ENCODE measurements at regions not wholly inside any gene's neighbourhood (a gene's known extent, or its start where the extent isn't known, plus 50 kb on each side); places are given as distances from the start of the nearest gene placed in this dataset.

DNA sequence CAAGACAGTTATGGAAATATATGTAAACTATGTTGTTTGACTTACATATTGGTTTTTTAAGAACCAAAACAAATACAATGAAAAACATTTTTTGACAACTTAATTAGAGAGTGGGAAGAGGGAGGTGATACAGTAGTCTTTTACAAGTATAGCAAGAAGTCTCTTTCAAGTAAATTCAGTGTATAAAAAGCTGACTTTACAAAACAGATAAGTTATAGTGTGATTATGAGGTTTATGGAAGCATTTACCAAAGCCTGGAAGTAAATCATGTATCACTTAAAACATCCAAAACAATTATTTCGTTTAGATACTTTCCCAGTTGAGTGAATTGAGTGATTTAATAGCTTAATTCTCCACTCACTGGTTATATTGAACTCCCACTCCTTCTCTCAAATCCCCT is 66.7 kb upstream of the SLC4A10 start:
- Histone ChIP-seq H3K9me2 (replicated peaks; ENCODE audit: low read length) (no peaks in the 10 kb centered on the region), H3K36me3 (ENCODE audit: low read depth, low read length) (no peaks in the 10 kb centered on the region), H3K9ac (ENCODE audit: low read length) (no peak overlapping the region), H3K9me3 (ENCODE audit: low read length) (no peaks in the 10 kb centered on the region), H3K27me3 (ENCODE audit: low read length) (no peaks in the 10 kb centered on the region), H3K4me3 (ENCODE audit: low read length) (no peak overlapping the region), H3K4me1 (ENCODE audit: insufficient read depth, low read length) (no peaks in the 10 kb centered on the region), H3F3A (ENCODE audit: low read length, unreplicated experiment) (no peaks in the 10 kb centered on the region), H3K79me2 (ENCODE audit: low read length) (no peaks in the 10 kb centered on the region), H4K20me1 (ENCODE audit: low read length) (no peaks in the 10 kb centered on the region), H3K4me2 (ENCODE audit: low read length) (no peak overlapping the region), H2AFZ (ENCODE audit: low read length) (no peak overlapping the region), H3K27ac (ENCODE audit: low read length) (no peak overlapping the region)
- intact Hi-C loops (cut with micrococcal nuclease), result loop anchor here (2.0 to 10.0 kb wide), 2 partner anchors 143 to 277 kb away; partner anchors contain the start of gene TBR1
- CTCF ChIA-PET, result no interaction called here
- POLR2A ChIA-PET (ENCODE audit: unreplicated experiment), result no interaction called here
- BruUV-seq (replicated peaks), result no TSS peak
- TF ChIP-seq EZH2phosphoT487 (IDR thresholded peaks at IDR 0.05; ENCODE audit: borderline replicate concordance, low read length), result no peak
- TF ChIP-seq, protein P1, sequence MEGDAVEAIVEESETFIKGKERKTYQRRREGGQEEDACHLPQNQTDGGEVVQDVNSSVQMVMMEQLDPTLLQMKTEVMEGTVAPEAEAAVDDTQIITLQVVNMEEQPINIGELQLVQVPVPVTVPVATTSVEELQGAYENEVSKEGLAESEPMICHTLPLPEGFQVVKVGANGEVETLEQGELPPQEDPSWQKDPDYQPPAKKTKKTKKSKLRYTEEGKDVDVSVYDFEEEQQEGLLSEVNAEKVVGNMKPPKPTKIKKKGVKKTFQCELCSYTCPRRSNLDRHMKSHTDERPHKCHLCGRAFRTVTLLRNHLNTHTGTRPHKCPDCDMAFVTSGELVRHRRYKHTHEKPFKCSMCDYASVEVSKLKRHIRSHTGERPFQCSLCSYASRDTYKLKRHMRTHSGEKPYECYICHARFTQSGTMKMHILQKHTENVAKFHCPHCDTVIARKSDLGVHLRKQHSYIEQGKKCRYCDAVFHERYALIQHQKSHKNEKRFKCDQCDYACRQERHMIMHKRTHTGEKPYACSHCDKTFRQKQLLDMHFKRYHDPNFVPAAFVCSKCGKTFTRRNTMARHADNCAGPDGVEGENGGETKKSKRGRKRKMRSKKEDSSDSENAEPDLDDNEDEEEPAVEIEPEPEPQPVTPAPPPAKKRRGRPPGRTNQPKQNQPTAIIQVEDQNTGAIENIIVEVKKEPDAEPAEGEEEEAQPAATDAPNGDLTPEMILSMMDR (conservative IDR thresholded peaks at IDR 0.05; ENCODE audit: low read depth, low read length), result no peak
- TF ChIP-seq EZH2 (IDR thresholded peaks at IDR 0.05; ENCODE audit: low read length, unreplicated experiment), result no peak
- ATAC-seq (no peak), DNase-seq (no peak)

DNA sequence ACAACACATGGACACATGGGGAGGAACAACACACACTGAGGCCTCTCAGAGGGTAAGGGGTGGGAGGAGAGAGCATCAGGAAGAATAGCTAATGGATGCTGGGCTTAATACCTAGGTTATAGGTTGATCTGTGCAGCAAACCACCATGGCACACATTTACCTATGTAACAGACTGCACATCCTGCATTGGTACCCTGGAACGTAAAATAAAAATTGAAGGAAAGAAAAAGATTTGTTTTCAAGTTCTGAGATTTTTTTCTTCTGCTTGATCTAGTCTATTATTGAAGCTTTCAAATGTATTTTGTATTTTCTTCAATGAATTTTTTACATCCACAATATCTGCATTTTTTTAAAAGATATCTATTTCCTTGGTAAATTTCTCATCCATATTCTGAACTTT is 59.3 kb upstream of the SLC4A10 start:
- DNase-seq (no peak), ATAC-seq (no peak)
- no TSS peak for BruUV-seq (replicated peaks)
- ChIA-PET CTCF (no interaction called here), POLR2A (ENCODE audit: unreplicated experiment) (no interaction called here)
- Histone ChIP-seq H2AFZ (ENCODE audit: low read length) (no peak overlapping the region), H3K4me3 (ENCODE audit: low read length) (no peak overlapping the region), H3K9me2 (replicated peaks; ENCODE audit: low read length) (no peaks in the 10 kb centered on the region), H3K27me3 (ENCODE audit: low read length) (no peaks in the 10 kb centered on the region), H3K36me3 (ENCODE audit: low read depth, low read length) (no peaks in the 10 kb centered on the region; the same call in 1 of the 2 replicates), H4K20me1 (ENCODE audit: low read length) (no peaks in the 10 kb centered on the region), H3K9me3 (ENCODE audit: low read length) (0 out of 2 replicates have a peak, but pooled peaks cover 5% of the 10 kb centered on the region), H3K9ac (ENCODE audit: low read length) (no peak overlapping the region), H3F3A (ENCODE audit: low read length, unreplicated experiment) (no peaks in the 10 kb centered on the region), H3K4me1 (ENCODE audit: insufficient read depth, low read length) (no peaks in the 10 kb centered on the region), H3K4me2 (ENCODE audit: low read length) (no peak overlapping the region), H3K27ac (ENCODE audit: low read length) (no peak overlapping the region), H3K79me2 (ENCODE audit: low read length) (no peaks in the 10 kb centered on the region)
- intact Hi-C loops (cut with micrococcal nuclease), result no loop called here
- TF ChIP-seq, protein P1 (conservative IDR thresholded peaks at IDR 0.05; ENCODE audit: low read depth, low read length), result no peak
- TF ChIP-seq EZH2phosphoT487 (IDR thresholded peaks at IDR 0.05; ENCODE audit: borderline replicate concordance, low read length) (no peak), EZH2 (IDR thresholded peaks at IDR 0.05; ENCODE audit: low read length, unreplicated experiment) (no peak)

DNA sequence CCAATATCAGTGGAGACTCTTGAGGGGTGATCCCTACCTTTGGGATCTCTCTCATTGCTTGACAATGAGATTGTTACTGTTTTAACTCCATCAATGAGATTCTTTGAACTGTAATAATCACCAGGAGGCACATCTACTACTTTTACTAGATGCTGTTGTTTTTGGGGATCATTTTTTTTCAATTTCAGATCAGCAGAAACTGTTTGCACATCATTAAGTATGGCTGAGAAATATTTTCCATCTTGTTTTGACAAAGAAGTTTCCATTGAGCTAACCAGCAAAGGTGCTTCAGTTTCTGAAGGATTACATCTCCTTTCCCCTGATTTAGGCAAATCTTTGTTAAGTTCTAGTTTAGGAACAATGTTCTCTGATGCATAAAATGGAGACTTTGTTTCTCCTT is 54.8 kb upstream of the SLC4A10 start:
- Histone ChIP-seq H3K36me3 (ENCODE audit: low read depth, low read length) (no peaks in the 10 kb centered on the region), H3K4me1 (ENCODE audit: insufficient read depth, low read length) (no peaks in the 10 kb centered on the region), H3F3A (ENCODE audit: low read length, unreplicated experiment) (no peaks in the 10 kb centered on the region), H3K27ac (ENCODE audit: low read length) (no peak overlapping the region), H3K4me3 (ENCODE audit: low read length) (no peak overlapping the region), H4K20me1 (ENCODE audit: low read length) (no peaks in the 10 kb centered on the region), H3K4me2 (ENCODE audit: low read length) (no peak overlapping the region), H3K79me2 (ENCODE audit: low read length) (no peaks in the 10 kb centered on the region), H3K9me2 (replicated peaks; ENCODE audit: low read length) (no peaks in the 10 kb centered on the region), H3K9me3 (ENCODE audit: low read length) (no peaks in the 10 kb centered on the region), H3K27me3 (ENCODE audit: low read length) (no peaks in the 10 kb centered on the region), H3K9ac (ENCODE audit: low read length) (no peak overlapping the region), H2AFZ (ENCODE audit: low read length) (no peak overlapping the region)
- DNase-seq (no peak), ATAC-seq (no peak)
- ChIA-PET POLR2A (ENCODE audit: unreplicated experiment) (no interaction called here), CTCF (interaction anchor here (0.6 kb wide), 1 partner anchor 161 kb away, joined by 3 read pairs; no protein-coding TSS in a partner anchor)
- BruUV-seq (replicated peaks), result no TSS peak
- TF ChIP-seq EZH2phosphoT487 (IDR thresholded peaks at IDR 0.05; ENCODE audit: borderline replicate concordance, low read length), result no peak
- no peak for TF ChIP-seq EZH2 (IDR thresholded peaks at IDR 0.05; ENCODE audit: low read length, unreplicated experiment)
- TF ChIP-seq, protein P1 (conservative IDR thresholded peaks at IDR 0.05; ENCODE audit: low read depth, low read length), result no peak
- intact Hi-C loops (cut with micrococcal nuclease), result no loop called here
